NCI-H2029 (cell line): ENCODE measurements at regions not wholly inside any gene's neighbourhood (a gene's known extent, or its start where the extent isn't known, plus 50 kb on each side); places are given as distances from the start of the nearest gene placed in this dataset.

Experiments used
- DNase-seq: peaks from one replicate; lab custom pipeline; 2025; lab: John Stamatoyannopoulos, UW

GRCh38 chr15:27671819-27672437 is 427.2 kb downstream of the OCA2 start:
- no peak for DNase-seq

- DNase-seq: no peak
These were observed 428.5 kb downstream of the OCA2 start for GRCh38 chr15:27670486-27671209.

- DNase-seq: no peak
These were observed 429.5 kb downstream of the OCA2 start for GRCh38 chr15:27669641-27670040.

GRCh38 chr15:27668471-27669220 is 430.5 kb downstream of the OCA2 start:
- no peak for DNase-seq

- DNase-seq: no peak
These were observed 434.1 kb downstream of the OCA2 start for GRCh38 chr15:27665002-27665401.

- no peak for DNase-seq
These were observed 436.2 kb downstream of the OCA2 start for GRCh38 chr15:27662892-27663291.

- DNase-seq: no peak
These were observed 438.4 kb downstream of the OCA2 start for GRCh38 chr15:27660676-27661075.

- no peak for DNase-seq
These were observed 442.7 kb downstream of the OCA2 start for GRCh38 chr15:27656296-27656987.

- DNase-seq: no peak
These were observed 444.1 kb downstream of the OCA2 start for GRCh38 chr15:27655056-27655455.

- DNase-seq: no peak
These were observed 448.9 kb downstream of the OCA2 start for GRCh38 chr15:27650244-27650643.

GRCh38 chr15:27648359-27648758 is 450.8 kb downstream of the OCA2 start:
- no peak for DNase-seq

GRCh38 chr15:27646531-27646930 is 452.6 kb downstream of the OCA2 start:
- DNase-seq: no peak

- no peak for DNase-seq
These were observed 453.4 kb downstream of the OCA2 start for GRCh38 chr15:27645672-27646071.

GRCh38 chr15:27642981-27643380 is 456.1 kb downstream of the OCA2 start:
- no peak for DNase-seq

GRCh38 chr15:27639595-27639994 is 459.5 kb downstream of the OCA2 start:
- DNase-seq: no peak

GRCh38 chr15:27638958-27639357 is 460.2 kb downstream of the OCA2 start:
- DNase-seq: no peak

- DNase-seq: no peak
These were observed 463.2 kb downstream of the OCA2 start for GRCh38 chr15:27635916-27636315.

- DNase-seq: no peak
These were observed 470.6 kb downstream of the OCA2 start for GRCh38 chr15:27628486-27628885.

- DNase-seq: no peak
These were observed 471.5 kb downstream of the OCA2 start for GRCh38 chr15:27627623-27628022.

GRCh38 chr15:27623560-27624305 is 475.4 kb downstream of the OCA2 start:
- no peak for DNase-seq

- no peak for DNase-seq
These were observed 476.0 kb downstream of the OCA2 start for GRCh38 chr15:27623149-27623548.

GRCh38 chr15:27622371-27622770 is 476.7 kb downstream of the OCA2 start:
- DNase-seq: no peak
